Peyer's patch (tissue), 4 donors: ENCODE measurements at regions not wholly inside any gene's neighbourhood (a gene's known extent, or its start where the extent isn't known, plus 50 kb on each side); places are given as distances from the start of the nearest gene placed in this dataset.

ENCODE experiments used
- POLR2A ChIP-seq, 2 donors: fragments of 450-650 bp; IDR thresholded peaks; one replicate each; pipeline ENCODE4 v1.5.1; 2017; ENCODE audit warnings: antibody characterized with exemption in 2 of 2, mild to moderate bottlenecking in 2 of 2, moderate library complexity in 2 of 2
- TF ChIP-seq, protein P1 (sequence below), 6 experiments: fragments of 450-650 bp in 4 of 6; fragments of 200-600 bp in 2 of 6; sonication (generic) in 1 of 6; IDR thresholded peaks; one replicate each; pipeline ENCODE4 v1.5.1; 2017 to 2019; ENCODE audit warnings: antibody characterized with exemption in 6 of 6, mild to moderate bottlenecking in 3 of 6, moderate library complexity in 1 of 6

DNA sequence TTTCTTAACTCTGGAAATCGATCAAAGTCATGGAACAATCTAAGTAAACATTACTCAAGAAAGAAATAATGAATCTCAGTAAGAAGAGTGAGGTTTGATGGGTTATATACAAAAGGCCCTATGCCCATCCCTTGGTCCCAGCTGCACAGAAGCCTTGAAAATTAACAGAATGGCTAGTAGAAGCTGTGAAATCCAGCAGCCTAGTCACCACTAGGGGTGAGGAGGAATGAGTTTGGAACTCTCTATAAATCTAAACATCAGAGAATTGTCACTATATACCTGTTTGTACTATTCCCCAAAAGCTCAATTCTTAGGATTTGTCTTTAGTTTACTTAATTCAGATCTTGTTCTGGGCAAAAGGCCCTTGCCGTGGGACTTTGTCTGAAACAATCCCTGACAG is 313.9 kb upstream of the GRID2 start:
- TF ChIP-seq, protein P1, sequence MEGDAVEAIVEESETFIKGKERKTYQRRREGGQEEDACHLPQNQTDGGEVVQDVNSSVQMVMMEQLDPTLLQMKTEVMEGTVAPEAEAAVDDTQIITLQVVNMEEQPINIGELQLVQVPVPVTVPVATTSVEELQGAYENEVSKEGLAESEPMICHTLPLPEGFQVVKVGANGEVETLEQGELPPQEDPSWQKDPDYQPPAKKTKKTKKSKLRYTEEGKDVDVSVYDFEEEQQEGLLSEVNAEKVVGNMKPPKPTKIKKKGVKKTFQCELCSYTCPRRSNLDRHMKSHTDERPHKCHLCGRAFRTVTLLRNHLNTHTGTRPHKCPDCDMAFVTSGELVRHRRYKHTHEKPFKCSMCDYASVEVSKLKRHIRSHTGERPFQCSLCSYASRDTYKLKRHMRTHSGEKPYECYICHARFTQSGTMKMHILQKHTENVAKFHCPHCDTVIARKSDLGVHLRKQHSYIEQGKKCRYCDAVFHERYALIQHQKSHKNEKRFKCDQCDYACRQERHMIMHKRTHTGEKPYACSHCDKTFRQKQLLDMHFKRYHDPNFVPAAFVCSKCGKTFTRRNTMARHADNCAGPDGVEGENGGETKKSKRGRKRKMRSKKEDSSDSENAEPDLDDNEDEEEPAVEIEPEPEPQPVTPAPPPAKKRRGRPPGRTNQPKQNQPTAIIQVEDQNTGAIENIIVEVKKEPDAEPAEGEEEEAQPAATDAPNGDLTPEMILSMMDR (IDR thresholded peaks at IDR 0.05), result no peak
- TF ChIP-seq POLR2A (IDR thresholded peaks at IDR 0.05), result no peak
